Fibroblast of mammary gland (primary cell): ENCODE measurements at regions not wholly inside any gene's neighbourhood (a gene's known extent, or its start where the extent isn't known, plus 50 kb on each side); places are given as distances from the start of the nearest gene placed in this dataset.

Source experiments
- DNase-seq: peaks from one replicate; pipeline ENCODE4 v3.0.0-alpha.2; 2010; ENCODE audit warnings: low read depth
- H3K4me3 ChIP-seq: 2 replicates; pipeline ENCODE4 v1.5.1; 2011; ENCODE audit warnings: low read depth, mild to moderate bottlenecking, low read length, moderate library complexity; ENCODE audit not compliant: control insufficient read depth
- CTCF ChIP-seq: conservative IDR thresholded peaks from 2 replicates; pipeline ENCODE4 v1.5.1; 2011; ENCODE audit warnings: low read depth, low read length, inconsistent platforms; ENCODE audit not compliant: control insufficient read depth, insufficient read depth

- no peak for DNase-seq
- no peak overlapping the region for H3K4me3 ChIP-seq
- no peak for TF ChIP-seq CTCF
These were observed 341.2 kb downstream of the CYP26B1 start for GRCh38 chr2:71806432-71806831.

- no peak for DNase-seq
- peak; percentile 22 for TF ChIP-seq CTCF
- H3K4me3 ChIP-seq, result no peak overlapping the region
These were observed 343.3 kb downstream of the CYP26B1 start for GRCh38 chr2:71804281-71804751.

- no peak for DNase-seq
- no peak overlapping the region for H3K4me3 ChIP-seq
- TF ChIP-seq CTCF, result no peak
These were observed 344.3 kb downstream of the CYP26B1 start for GRCh38 chr2:71803398-71803797.

- TF ChIP-seq CTCF, result no peak
- no peak overlapping the region for H3K4me3 ChIP-seq
- no peak for DNase-seq
These were observed 345.1 kb downstream of the CYP26B1 start for GRCh38 chr2:71802556-71802955.

- no peak overlapping the region for H3K4me3 ChIP-seq
- peak; percentile 67 for TF ChIP-seq CTCF
- peak; percentile 68 for DNase-seq
These were observed 345.7 kb downstream of the CYP26B1 start for GRCh38 chr2:71801969-71802368.

- DNase-seq, result no peak
- no peak overlapping the region for H3K4me3 ChIP-seq
- no peak for TF ChIP-seq CTCF
These were observed 346.1 kb downstream of the CYP26B1 start for GRCh38 chr2:71801556-71801955.

- no peak for DNase-seq
- TF ChIP-seq CTCF, result no peak
- no peak overlapping the region for H3K4me3 ChIP-seq
These were observed 346.8 kb downstream of the CYP26B1 start for GRCh38 chr2:71800851-71801250.
